Fibroblast of skin of scalp (primary cell): ENCODE measurements at regions not wholly inside any gene's neighbourhood (a gene's known extent, or its start where the extent isn't known, plus 50 kb on each side); places are given as distances from the start of the nearest gene placed in this dataset.
"Not testable (repeated sequence)": the region's sequence is repeated elsewhere in the genome, so short reads cannot be mapped to it uniquely, and the experiment has no call there.

ENCODE experiments used
- DNase-seq: peaks from one replicate; pipeline ENCODE4 v3.0.0-alpha.2; 2013

DNA sequence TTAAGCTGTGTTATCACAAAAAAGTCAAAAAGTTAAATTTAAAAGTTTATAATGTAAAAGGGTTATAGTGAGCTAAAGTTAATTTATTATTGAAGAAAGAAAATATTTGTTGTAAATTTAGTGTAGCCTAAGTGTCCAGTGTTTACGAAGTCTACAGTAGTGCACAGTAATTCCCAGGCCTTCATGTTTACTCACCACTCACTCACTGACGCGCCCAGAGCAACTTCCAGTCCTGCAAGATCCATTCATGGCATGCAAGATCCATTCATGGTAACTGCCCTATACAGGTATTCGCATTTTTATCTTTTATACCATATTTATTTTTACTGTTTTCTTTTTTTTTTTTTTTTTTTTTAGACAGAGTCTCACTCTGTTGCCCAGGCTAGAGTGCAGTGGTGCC, 69.5 kb downstream of the TPRA1 start:
- DNase-seq, result no peak

GRCh38 chr3:127518456-127519081, 72.0 kb downstream of the TPRA1 start:
- DNase-seq, result no peak

- no peak for DNase-seq
These were observed 78.3 kb downstream of the TPRA1 start for GRCh38 chr3:127512256-127512655.

GRCh38 chr3:127501177-127501576, 89.4 kb downstream of the TPRA1 start:
- DNase-seq, result no peak

- no peak for DNase-seq
These were observed 92.9 kb downstream of the TPRA1 start for GRCh38 chr3:127497676-127498075.

DNA sequence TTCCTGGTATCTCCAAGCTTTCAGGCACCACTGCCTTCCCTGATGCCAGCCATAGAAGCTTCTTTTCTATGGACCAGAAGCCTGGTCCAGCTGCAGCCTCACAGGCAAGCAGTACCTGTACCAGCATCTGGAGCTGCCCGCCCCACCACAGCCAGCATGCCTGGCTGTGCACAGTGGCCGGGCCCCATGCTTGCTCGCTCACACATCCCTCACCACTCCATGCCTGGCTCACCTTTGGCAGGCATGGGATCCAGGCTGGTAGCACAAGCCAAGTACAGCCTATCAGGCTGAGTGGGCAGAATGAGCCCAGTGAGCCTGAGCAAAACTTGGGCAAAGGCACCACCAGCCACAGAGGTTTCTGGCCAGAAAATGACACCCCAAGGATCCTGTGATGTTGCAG, 93.4 kb downstream of the TPRA1 start:
- no peak for DNase-seq

GRCh38 chr3:127495821-127496655, 94.5 kb downstream of the TPRA1 start:
- DNase-seq, result no peak

DNA sequence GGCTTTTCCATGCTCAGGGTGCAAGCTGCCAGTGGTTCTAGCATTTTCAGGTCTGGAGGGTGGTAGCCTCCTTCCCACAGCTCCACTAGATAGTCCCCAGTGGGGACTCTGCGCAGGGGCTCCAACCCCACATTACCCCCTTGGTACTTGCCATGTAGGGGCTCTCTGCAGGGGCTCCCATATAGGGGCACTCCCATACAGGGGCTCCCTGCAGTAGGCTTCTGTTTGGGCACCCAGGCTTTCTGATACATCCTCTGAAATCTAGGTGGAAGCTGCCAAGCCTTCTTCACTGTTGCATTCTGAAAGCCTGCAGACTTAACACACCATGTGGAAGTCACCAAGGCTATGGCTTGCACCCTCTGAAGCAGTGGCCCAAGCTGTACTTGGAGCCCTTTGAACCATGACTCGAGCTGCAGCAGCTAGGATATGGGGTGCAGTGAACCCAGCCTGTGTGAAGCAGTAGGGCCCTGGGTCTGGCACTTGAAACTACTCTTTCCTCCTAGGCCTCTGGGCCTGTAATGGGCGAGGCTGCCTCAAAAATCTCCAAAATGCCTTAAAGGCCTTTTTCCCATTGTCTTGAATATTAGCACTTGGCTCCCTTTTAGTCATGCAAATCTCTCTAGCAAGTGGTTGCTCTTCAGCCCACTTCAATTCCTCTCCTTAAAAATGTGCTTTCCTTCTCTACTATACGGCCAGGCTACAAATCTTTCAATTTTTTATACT, 96.4 kb downstream of the TPRA1 start:
- no peak for DNase-seq

DNA sequence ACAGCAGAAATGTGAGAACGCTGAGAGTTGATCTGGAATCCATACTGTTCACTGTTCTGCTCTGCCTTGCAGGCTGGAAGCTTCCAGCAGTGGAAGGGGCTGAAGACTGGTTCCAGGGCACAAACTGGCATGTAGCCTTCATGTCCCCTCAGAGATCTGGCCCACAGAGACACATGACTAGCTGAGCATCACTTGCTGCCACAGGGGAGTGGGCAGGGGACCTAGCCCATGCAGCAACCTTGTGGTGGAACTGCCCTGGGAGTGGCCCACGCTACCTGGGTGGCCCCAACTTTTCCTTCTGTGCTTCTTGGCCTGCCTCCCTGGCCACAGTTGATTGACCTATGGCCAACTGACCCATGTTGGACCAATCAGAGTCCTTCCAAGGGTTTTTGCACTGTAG, 98.1 kb downstream of the TPRA1 start:
- DNase-seq, result no peak

- no peak for DNase-seq
These were observed 98.6 kb downstream of the TPRA1 start for GRCh38 chr3:127491909-127492308.

DNA sequence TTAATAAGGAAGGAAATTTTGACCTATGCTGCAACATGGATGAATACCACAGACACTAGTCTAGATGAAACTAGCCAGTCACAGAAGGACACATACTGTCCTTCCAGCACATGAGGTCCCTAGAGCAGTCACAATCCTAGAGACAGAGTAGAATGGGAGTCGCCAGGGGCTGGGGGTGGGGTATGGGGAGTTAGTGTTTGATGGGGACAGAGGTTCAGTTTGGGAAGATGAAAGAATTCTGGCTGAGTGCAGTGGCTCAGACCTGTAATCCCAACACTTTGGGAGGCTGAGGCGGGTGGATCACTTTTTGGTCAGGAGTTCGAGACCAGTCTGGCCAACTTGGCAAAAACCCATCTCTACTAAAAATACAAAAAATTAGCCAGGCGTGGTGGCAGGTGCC, 99.2 kb downstream of the TPRA1 start:
- DNase-seq, result no peak

DNA sequence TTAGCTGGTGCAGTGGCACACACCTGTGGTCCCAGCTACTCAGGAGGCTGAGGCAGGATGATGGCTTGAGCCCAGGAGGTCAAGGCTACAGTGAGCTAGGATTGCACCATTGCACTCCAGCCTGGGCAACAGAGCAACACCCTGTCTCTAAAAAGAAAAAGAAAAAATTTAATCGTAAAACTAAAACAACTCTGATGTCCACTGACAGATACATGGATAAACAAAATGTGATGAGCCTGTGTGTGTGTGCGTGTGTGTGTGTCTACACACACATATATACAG, 99.6 kb downstream of the TPRA1 start:
- DNase-seq, result not testable (repeated sequence)

GRCh38 chr3:127490271-127491023, 100.1 kb downstream of the TPRA1 start:
- DNase-seq, result no peak

DNA sequence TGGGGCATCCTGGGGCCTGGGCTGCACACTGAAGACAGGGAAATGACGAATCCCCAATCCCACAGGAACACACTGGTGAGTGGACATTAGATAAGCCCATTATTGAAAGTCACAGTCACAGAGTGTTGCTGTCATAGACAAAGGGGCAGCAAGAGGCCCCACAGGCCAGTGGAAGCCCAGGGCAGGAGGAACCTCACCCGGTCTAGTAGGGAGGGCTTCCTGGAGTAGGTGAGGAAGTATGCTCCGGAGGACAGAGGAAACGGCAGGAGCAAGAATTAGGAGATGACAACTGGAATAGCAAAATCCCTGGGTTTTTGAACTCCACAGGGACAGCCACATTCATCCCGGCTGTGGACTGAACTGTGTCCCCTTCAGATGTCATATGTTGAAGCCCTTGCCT, 101.2 kb downstream of the TPRA1 start:
- no peak for DNase-seq

GRCh38 chr3:127488740-127489139, 101.8 kb downstream of the TPRA1 start:
- DNase-seq, result no peak

GRCh38 chr3:127488141-127488672, 102.3 kb downstream of the TPRA1 start:
- DNase-seq, result no peak

DNA sequence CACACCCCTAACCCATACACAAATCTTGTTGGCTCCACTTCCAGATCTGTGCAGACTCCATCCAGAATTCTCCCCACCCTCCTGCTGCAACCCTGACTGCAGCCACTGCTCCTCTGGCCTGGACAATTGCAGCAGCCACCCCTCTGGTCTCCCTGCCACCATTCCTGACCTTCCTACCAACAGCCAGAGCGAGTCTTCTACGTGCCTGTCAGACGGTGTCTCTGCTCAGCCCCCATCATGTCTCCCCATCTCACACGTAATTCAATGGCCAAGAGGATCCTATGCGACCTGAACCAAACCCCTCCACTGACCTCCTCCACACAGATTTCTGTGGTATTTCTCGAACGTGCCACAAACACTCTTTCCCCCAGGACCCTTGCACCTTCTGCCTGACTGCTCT, 103.3 kb downstream of the TPRA1 start:
- DNase-seq, result no peak

DNA sequence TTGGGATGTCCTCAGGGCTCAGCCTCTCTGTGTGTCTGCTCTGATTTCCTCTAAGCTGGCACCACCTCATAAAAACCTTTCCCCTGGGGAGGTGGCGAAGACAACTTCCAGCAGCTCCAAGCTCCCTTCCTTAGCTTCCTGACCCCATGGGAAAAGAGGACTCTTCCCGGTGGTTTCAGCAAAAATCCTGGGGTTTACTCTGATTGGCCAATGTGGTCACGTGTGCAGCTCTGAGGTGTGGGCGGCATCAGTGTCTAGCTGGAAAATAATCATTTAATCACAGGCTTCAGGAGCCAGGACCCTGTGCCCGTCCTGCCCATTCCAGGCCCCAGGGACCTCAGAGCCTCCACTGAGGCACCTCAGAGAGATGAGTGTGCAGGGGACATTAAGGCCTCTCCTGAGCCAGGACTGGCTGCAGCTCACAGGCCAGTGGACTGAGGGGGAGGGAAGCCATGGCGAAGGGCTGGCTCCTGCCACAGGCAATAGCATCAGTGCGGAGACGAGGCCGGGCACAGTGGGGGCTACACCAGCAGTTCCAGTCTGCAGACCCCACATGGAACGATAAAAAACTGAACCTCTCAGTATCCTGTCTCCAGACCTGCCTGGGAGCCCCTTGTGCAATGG, 104.1 kb downstream of the TPRA1 start:
- no peak for DNase-seq

DNA sequence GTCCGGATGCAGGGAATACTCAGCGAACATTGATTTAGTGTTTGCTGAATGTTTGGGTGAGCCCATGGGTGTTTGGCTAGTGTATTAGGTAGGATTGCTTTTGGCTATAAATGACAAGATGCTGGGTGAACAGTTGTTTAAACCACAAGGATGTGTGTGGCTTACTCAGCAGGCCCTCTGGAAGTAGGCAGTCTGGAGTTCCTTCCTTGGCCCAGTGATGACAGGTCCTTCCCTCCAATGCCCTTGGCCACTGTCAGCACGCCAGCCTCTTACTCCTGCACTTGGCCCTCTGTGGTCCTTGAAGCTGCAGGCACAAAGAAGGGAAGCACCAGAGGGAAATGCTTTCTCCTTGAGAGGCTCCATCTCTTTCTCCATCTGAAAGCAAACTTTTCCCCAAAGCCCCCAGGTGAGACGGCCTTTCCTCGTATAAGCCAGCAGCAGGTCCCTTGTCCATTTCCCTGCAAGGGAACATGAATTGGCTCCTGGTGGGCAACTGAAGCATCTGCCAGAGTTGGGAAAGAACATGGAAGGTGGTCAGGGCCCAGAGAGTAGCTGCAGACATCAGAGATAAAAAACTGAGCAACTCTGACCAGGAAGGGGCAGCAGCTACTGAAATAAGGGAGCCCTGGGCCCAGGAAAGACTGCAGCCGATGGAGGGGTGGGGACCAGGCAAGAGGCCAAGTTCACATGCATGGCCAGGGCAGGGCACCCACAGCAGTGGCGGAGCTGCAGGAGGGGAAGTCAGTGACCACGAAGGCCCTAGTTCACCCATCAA, 105.0 kb downstream of the TPRA1 start:
- DNase-seq, result no peak

GRCh38 chr3:127484601-127485388, 105.7 kb downstream of the TPRA1 start:
- DNase-seq, result no peak
